Activated CD4-positive, CD25-positive, alpha-beta regulatory T cell treated with anti-CD3 and anti-CD28 coated beads, Interleukin-2, amount 50 U/mL, for 72 hours (primary cell): ENCODE measurements at regions not wholly inside any gene's neighbourhood (a gene's known extent, or its start where the extent isn't known, plus 50 kb on each side); places are given as distances from the start of the nearest gene placed in this dataset.

Experiments used
- DNase-seq: peaks from one replicate; pipeline ENCODE4 v3.0.0; 2021

GRCh38 chr6:17047889-17048288 is 54.0 kb upstream of the STMND1 start:
- no peak for DNase-seq

- no peak for DNase-seq
These were observed 56.1 kb upstream of the STMND1 start for GRCh38 chr6:17045581-17046322.

- DNase-seq = no peak
These were observed 58.7 kb upstream of the STMND1 start for GRCh38 chr6:17043148-17043522.

GRCh38 chr6:17042422-17043147 is 59.3 kb upstream of the STMND1 start:
- no peak for DNase-seq

GRCh38 chr6:17039266-17039665 is 62.6 kb upstream of the STMND1 start:
- no peak for DNase-seq

GRCh38 chr6:17038316-17038715 is 63.5 kb upstream of the STMND1 start:
- no peak for DNase-seq

- no peak for DNase-seq
These were observed 65.8 kb upstream of the STMND1 start for GRCh38 chr6:17036065-17036393.

- no peak for DNase-seq
These were observed 66.4 kb upstream of the STMND1 start for GRCh38 chr6:17035257-17036064.

GRCh38 chr6:17033746-17034145 is 68.1 kb upstream of the STMND1 start:
- no peak for DNase-seq

GRCh38 chr6:17032988-17033634 is 68.7 kb upstream of the STMND1 start:
- no peak for DNase-seq

GRCh38 chr6:17032590-17032987 is 69.3 kb upstream of the STMND1 start:
- DNase-seq = no peak

- no peak for DNase-seq
These were observed 69.9 kb upstream of the STMND1 start for GRCh38 chr6:17031961-17032360.

- no peak for DNase-seq
These were observed 74.4 kb upstream of the STMND1 start for GRCh38 chr6:17027441-17027840.

GRCh38 chr6:17022604-17023003 is 79.2 kb upstream of the STMND1 start:
- no peak for DNase-seq

GRCh38 chr6:17021539-17021889 is 80.3 kb upstream of the STMND1 start:
- DNase-seq = no peak

- no peak for DNase-seq
These were observed 80.8 kb upstream of the STMND1 start for GRCh38 chr6:17020889-17021538.

GRCh38 chr6:17018425-17018824 is 83.4 kb upstream of the STMND1 start:
- DNase-seq = no peak

- no peak for DNase-seq
These were observed 84.4 kb upstream of the STMND1 start for GRCh38 chr6:17017416-17017815.

- DNase-seq = no peak
These were observed 86.1 kb upstream of the STMND1 start for GRCh38 chr6:17015551-17016381.

- DNase-seq = no peak
These were observed 86.7 kb upstream of the STMND1 start for GRCh38 chr6:17015144-17015543.

GRCh38 chr6:17013701-17014100 is 88.1 kb upstream of the STMND1 start:
- no peak for DNase-seq
